ENCODE measurements at regions not wholly inside any gene's neighbourhood (a gene's known extent, or its start where the extent isn't known, plus 50 kb on each side); places are given as distances from the start of the nearest gene placed in this dataset.

DNA sequence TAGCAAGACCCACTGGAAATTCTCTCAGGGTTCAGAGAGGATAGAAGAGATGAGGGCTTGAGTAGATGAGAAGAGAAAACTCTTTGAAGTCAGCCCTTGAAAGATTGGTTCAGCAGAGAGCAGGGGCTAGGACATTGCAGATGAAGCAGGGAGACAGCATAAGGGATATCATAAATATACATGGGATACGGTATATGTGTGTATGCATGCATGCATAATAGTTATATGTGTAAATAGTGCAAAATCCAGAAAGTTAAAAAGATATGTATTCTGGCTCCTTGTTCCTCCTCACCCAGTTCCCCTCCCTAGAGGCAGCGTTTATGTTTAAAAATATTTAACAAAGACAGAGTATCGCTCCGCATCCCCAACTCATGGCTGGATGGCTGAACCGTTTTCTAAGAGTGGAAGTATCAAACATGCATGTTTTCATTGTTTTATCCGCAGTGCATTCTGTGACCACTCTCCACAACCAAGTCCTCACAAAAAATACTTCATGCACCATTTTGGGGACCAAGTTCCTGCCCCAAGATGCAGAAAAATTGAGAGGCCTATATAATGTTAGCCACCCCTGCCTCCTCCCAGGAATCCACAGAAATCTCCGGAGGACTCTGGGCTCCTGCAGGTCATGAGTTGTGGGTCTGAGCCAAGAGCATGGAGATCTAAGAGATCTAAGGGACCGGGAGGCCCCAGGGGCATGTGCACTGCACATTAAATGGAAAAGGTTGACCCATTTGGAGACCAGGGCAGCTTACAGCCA, 119.5 kb downstream of the MTX3 start:
- ATAC-seq (ENCODE audit: insufficient number of reproducible peaks, low FRiP score, low read depth), result no peak
- no peaks in the 10 kb centered on the region for H3K9me3 ChIP-seq
- no peak overlapping the region for H3K4me3 ChIP-seq
- H3K27ac ChIP-seq, result no peak overlapping the region
- TF ChIP-seq, protein P1, sequence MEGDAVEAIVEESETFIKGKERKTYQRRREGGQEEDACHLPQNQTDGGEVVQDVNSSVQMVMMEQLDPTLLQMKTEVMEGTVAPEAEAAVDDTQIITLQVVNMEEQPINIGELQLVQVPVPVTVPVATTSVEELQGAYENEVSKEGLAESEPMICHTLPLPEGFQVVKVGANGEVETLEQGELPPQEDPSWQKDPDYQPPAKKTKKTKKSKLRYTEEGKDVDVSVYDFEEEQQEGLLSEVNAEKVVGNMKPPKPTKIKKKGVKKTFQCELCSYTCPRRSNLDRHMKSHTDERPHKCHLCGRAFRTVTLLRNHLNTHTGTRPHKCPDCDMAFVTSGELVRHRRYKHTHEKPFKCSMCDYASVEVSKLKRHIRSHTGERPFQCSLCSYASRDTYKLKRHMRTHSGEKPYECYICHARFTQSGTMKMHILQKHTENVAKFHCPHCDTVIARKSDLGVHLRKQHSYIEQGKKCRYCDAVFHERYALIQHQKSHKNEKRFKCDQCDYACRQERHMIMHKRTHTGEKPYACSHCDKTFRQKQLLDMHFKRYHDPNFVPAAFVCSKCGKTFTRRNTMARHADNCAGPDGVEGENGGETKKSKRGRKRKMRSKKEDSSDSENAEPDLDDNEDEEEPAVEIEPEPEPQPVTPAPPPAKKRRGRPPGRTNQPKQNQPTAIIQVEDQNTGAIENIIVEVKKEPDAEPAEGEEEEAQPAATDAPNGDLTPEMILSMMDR (IDR thresholded peaks at IDR 0.05), result no peak
- H3K4me1 ChIP-seq (ENCODE audit: control insufficient read depth in 1 of 2, low read depth in 2 of 2), result no peaks in the 10 kb centered on the region
- no peak for DNase-seq (ENCODE audit: low spot score)
- no peaks in the 10 kb centered on the region for H3K27me3 ChIP-seq (replicated peaks; ENCODE audit: insufficient read depth)
- H3K36me3 ChIP-seq, result no peaks in the 10 kb centered on the region

DNA sequence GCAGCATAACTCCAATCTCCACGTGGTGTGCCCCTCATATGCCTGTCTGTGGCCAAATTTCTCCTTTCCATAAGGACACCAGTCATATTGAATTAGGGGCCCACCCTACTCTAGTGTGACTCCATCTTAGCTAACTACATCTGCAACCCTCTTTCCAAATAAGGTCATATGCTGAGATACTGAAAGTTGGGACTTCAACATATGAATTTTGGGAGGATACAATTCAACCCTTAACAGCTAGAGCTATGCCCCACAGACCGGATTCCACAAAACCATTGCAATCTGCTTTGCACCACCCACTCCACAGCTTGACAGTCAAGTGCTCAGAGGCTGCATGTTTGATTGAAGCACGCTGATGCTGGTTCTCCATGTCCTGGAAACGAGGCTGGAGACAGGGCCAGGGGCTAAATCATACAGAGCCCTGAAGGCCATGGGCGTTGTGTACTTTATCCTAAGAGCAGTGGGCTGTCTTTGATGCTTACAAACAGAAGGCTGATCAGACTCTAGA, 122.8 kb downstream of the MTX3 start:
- Histone ChIP-seq H3K36me3 (no peaks in the 10 kb centered on the region), H3K4me1 (ENCODE audit: control insufficient read depth in 1 of 2, low read depth in 2 of 2) (no peaks in the 10 kb centered on the region), H3K4me3 (no peak overlapping the region), H3K27me3 (replicated peaks; ENCODE audit: insufficient read depth) (no peaks in the 10 kb centered on the region), H3K9me3 (no peaks in the 10 kb centered on the region), H3K27ac (no peak overlapping the region)
- ATAC-seq (ENCODE audit: insufficient number of reproducible peaks, low FRiP score, low read depth) (no peak), DNase-seq (ENCODE audit: low spot score) (no peak)
- TF ChIP-seq, protein P1 (IDR thresholded peaks at IDR 0.05), result no peak

DNA sequence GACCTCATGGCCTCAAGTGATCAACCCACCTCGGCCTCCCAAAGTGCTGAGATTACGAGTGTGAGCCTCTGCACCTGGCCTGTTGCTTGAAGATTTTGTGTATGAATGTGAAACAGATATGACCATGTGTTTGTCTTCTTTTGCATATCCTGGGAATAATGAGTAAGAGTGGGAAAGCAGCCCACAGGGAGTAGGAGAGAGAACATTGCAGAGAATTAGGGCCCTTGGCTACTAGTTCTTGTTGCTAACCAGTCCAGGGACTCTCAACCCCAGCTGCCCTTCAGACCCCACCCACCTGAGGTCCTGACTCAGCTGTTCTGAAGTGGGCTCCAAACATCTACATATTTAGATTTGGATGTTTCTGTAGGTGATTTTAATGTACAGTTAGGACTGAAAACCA, 125.5 kb downstream of the MTX3 start:
- Histone ChIP-seq H3K27me3 (replicated peaks; ENCODE audit: insufficient read depth) (no peaks in the 10 kb centered on the region), H3K4me1 (ENCODE audit: control insufficient read depth in 1 of 2, low read depth in 2 of 2) (no peaks in the 10 kb centered on the region), H3K27ac (no peak overlapping the region), H3K36me3 (no peaks in the 10 kb centered on the region), H3K4me3 (no peak overlapping the region), H3K9me3 (no peaks in the 10 kb centered on the region)
- ATAC-seq (ENCODE audit: insufficient number of reproducible peaks, low FRiP score, low read depth) (no peak), DNase-seq (ENCODE audit: low spot score) (no peak)
- TF ChIP-seq, protein P1 (IDR thresholded peaks at IDR 0.05), result no peak

DNA sequence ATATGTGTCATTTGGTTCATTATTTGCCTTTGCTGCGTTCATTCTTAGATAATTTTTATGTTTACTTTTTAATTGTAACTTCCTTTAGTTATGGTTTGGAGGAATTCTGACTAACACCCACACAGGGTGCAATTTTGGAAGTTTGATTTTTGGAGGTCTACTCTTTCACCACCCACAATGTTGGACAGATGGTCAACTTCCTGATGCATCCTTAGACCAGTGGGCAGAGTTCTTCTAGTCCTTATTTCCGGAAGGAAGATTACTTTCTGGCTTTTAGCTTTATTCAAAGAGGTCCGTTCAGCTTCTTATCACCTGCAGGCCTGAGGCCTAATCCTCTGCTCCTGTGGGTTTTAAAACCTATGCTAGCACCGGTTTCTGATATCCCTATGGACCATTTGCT, 126.7 kb downstream of the MTX3 start:
- no peaks in the 10 kb centered on the region for H3K4me1 ChIP-seq (ENCODE audit: control insufficient read depth in 1 of 2, low read depth in 2 of 2)
- no peak for DNase-seq (ENCODE audit: low spot score)
- no peak overlapping the region for H3K27ac ChIP-seq
- no peak overlapping the region for H3K4me3 ChIP-seq
- TF ChIP-seq, protein P1 (IDR thresholded peaks at IDR 0.05), result no peak
- no peaks in the 10 kb centered on the region for H3K36me3 ChIP-seq
- no peak for ATAC-seq (ENCODE audit: insufficient number of reproducible peaks, low FRiP score, low read depth)
- H3K27me3 ChIP-seq (replicated peaks; ENCODE audit: insufficient read depth), result no peaks in the 10 kb centered on the region
- H3K9me3 ChIP-seq, result no peaks in the 10 kb centered on the region

DNA sequence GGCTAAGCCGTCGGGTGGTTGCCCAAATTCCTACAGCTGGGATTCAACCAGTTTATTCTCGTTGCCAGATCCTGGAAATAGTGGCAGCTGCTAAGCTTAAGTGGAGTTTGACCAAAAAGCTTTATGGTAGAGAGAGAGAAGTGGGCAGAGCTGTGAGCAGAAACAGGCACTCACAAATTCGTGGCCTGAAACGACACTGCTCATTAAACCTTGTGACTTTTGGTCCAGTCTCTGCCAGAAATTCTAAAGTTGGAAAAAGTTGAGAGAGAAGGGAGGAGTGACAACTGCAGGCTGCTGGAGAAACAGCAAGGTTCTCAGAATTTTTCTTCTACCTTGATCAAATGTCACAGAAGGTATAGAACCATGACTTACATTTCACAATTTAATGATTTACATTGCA, 131.5 kb downstream of the MTX3 start:
- Histone ChIP-seq H3K27me3 (replicated peaks; ENCODE audit: insufficient read depth) (no peaks in the 10 kb centered on the region), H3K9me3 (no peaks in the 10 kb centered on the region), H3K27ac (no peak overlapping the region), H3K36me3 (no peaks in the 10 kb centered on the region), H3K4me1 (ENCODE audit: control insufficient read depth in 1 of 2, low read depth in 2 of 2) (no peaks in the 10 kb centered on the region), H3K4me3 (no peak overlapping the region)
- DNase-seq (ENCODE audit: low spot score) (no peak), ATAC-seq (ENCODE audit: insufficient number of reproducible peaks, low FRiP score, low read depth) (no peak)
- TF ChIP-seq, protein P1 (IDR thresholded peaks at IDR 0.05), result no peak

Data from thoracic aorta (tissue), 2 donors.